Medulla oblongata (tissue), 1 donor: ENCODE measurements at regions not wholly inside any gene's neighbourhood (a gene's known extent, or its start where the extent isn't known, plus 50 kb on each side); places are given as distances from the start of the nearest gene placed in this dataset.
"Not testable (repeated sequence)": the region's sequence is repeated elsewhere in the genome, so short reads cannot be mapped to it uniquely, and the experiment has no call there.

Experiments
- DNase-seq: peaks from one replicate; pipeline ENCODE4 v3.0.0-alpha.2; 2015; ENCODE audit errors: extremely low spot score

- DNase-seq, result no peak
Measured at GRCh38 chr4:64216741-64217140, 192.5 kb downstream of the TECRL start.

GRCh38 chr4:64205376-64205775 is 203.9 kb downstream of the TECRL start:
- no peak for DNase-seq

GRCh38 chr4:64200001-64200555 is 209.2 kb downstream of the TECRL start:
- no peak for DNase-seq

DNA sequence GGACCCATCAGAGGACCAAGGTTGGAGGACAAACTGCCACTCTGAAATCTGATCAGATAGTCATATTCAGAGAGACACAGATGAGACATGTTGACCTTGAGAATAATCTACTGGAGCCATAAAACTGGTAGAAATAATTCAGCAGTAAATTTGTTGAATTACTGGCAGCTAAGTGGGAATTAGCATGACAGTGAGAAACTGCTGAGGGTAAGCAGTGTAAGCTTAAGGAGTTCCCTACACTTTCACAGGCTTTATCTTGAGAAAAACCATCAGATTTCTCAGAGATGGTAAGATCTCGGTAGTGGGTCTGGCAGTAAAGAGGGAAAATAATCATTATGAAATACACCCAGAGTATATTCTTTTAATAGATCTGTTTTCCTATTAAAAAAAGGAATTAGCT is 213.7 kb downstream of the TECRL start:
- DNase-seq, result no peak

DNA sequence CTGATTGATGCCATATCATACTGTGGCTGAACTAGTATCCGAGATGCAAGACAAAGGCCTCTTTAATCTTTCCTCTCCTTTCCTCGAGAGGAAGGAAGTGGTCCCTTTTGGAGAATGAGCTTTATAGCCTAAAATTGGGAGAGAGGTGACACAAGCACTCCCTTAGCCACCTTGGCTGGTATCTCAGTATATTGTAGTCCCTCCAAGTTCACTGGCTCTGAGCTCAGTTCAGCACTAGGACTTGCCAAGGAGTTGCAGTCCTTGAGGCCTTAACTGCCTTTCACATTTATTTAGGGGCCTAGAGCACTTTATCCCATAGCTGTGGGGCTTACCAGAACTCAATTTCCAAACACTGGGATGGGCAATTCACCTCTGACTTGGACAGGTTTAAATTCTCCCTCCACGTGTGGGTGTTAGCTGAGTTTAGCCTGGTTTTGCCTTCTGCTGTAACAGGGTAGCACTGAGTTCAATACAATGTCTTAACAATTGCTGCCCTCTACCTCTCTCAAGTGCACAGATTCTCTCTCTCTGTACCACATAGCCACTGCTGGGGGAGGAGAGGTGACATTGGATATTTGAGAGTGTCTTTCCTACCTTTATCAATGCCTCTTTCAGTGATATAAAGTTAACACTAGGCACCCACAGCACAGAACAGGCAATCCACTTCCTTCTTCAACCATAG is 216.4 kb downstream of the TECRL start:
- DNase-seq, result peak; percentile 7

- DNase-seq, result no peak
Measured at GRCh38 chr4:64174247-64174882, 234.9 kb downstream of the TECRL start.

GRCh38 chr4:64166365-64166764 is 242.9 kb downstream of the TECRL start:
- no peak for DNase-seq

GRCh38 chr4:64158648-64159326 is 250.5 kb downstream of the TECRL start:
- peak; percentile 82 for DNase-seq

GRCh38 chr4:64157397-64157796 is 251.9 kb downstream of the TECRL start:
- DNase-seq, result no peak

DNA sequence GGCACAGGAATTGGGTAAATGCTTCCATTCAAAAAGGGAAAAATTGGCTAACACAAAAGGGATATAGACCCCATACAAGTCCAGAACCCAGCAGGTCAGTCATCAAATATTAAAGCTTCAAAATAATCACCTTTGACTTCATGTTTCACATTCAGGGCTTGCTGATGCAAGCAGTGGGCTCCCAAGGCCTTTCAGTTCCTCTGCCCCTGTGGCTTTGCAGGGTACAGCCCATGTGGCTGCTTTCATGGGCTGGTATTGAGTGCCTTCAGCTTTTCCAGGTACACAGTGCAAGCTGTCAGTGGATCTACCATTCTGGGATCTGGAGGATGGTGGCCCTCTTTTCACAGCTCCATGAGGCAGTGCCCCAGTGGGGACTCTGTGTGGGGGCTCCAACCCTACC is 253.0 kb downstream of the TECRL start:
- DNase-seq, result no peak

GRCh38 chr4:64146030-64146429 is 263.2 kb downstream of the TECRL start:
- no peak for DNase-seq

DNA sequence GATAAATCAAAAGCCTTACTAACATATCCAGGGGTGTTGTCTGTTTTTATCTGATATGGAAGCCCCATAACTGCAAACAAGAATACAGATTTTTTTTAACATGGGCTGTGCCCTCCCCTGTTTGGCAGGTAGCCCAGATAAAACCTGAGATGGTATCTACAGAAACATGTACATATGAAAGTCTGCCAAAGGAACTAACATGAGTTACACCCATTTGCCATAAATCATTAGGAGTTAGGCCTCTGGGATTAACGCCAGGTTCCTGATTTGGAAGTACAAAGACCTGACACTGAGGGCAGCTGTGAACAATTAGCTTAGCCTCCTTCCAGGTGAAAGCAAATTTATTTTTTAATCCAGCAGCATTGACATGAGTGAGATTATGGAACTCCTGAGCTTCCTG is 264.3 kb downstream of the TECRL start:
- DNase-seq, result no peak

- no peak for DNase-seq
Measured at GRCh38 chr4:64130907-64131306, 278.3 kb downstream of the TECRL start.

- DNase-seq, result no peak
Measured at GRCh38 chr4:64125354-64125753, 283.9 kb downstream of the TECRL start.

GRCh38 chr4:64121803-64122202 is 287.4 kb downstream of the TECRL start:
- no peak for DNase-seq

DNA sequence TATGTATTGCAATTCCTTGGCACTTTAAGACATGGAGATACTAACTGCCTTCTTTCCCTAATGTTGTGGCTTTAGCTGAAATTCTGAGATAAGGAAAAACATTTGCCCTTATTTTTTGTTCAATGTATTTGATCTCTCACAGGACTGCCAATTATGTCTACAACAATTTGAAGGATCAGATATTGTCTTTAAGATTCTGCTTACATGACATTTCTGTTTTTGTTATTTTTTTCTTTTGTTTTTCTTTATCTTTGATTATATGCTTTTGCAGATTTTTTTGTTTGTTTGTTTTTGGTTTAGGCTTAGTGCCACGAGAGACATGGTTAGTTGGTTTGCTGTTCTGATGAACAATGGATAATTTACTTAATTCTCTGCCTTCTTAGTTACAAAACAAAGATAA is 303.3 kb downstream of the TECRL start:
- DNase-seq, result no peak

- no peak for DNase-seq
Measured at GRCh38 chr4:64095398-64095797, 313.9 kb downstream of the TECRL start.

DNA sequence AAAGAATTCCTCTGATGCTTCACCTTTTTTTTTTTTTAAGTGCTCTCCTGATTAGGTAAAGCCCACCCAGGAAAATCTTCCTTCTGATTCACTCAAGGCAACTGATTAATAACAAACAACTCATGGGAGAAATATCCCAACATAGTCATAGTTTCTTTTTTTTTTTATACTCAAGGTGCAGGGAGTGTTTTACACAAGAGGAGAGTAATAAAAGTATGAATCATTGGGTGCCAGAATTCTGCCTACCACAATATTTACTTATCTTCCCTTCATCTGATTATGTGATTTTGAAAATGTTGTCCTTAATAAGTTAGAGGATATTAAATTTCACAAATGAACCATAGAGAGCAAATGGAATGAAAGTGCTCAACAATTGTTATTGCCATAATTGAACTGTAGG is 329.9 kb downstream of the TECRL start:
- DNase-seq, result no peak

GRCh38 chr4:64068096-64068495 is 341.2 kb downstream of the TECRL start:
- DNase-seq, result no peak

GRCh38 chr4:64062991-64063390 is 346.3 kb downstream of the TECRL start:
- no peak for DNase-seq

DNA sequence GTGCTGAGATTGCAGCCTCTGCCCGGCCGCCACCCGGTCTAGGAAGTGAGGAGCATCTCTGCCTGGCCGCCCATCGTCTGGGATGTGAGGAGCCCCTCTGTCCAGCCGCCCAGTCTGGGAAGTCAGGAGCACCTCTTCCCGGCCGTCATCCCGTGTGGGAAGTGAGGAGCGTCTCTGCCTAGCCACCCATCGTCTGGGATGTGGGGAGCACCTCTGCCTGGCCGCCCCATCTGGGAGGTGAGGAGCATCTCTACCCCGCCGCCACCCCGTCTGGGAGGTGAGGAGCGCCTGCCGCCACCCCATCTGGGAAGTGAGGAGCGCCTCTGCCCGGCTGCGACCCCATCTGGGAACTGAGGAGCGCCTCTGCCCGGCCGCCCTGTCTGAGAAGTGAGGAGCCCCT is 372.2 kb downstream of the TECRL start:
- DNase-seq, result not testable (repeated sequence)

GRCh38 chr4:64022560-64022959 is 386.7 kb downstream of the TECRL start:
- no peak for DNase-seq

- no peak for DNase-seq
Measured at GRCh38 chr4:64016893-64017292, 392.4 kb downstream of the TECRL start.
